IgD-negative memory B cell (primary cell): ENCODE measurements at regions not wholly inside any gene's neighbourhood (a gene's known extent, or its start where the extent isn't known, plus 50 kb on each side); places are given as distances from the start of the nearest gene placed in this dataset.

ENCODE experiments used
- H3K27ac Mint-ChIP-seq, 3 donors: one replicate each; pipeline ENCODE4 v1.8.0; 2020 to 2022; ENCODE audit warnings: mild to moderate bottlenecking in 3 of 3, mixed read lengths in 3 of 3, moderate library complexity in 1 of 3
- H3K27me3 Mint-ChIP-seq: one replicate; pipeline ENCODE4 v1.8.0; 2021; ENCODE audit warnings: mixed read lengths
- H3K36me3 Mint-ChIP-seq: one replicate; pipeline ENCODE4 v1.8.0; 2020; ENCODE audit warnings: mild to moderate bottlenecking, mixed read lengths
- H3K4me1 Mint-ChIP-seq, 3 donors: one replicate each; pipeline ENCODE4 v1.8.0; 2020 to 2022; ENCODE audit warnings: mixed read lengths in 3 of 3, mild to moderate bottlenecking in 1 of 3
- H3K4me3 Mint-ChIP-seq, 4 donors: one replicate each; pipeline ENCODE4 v1.8.0; 2020 to 2022; ENCODE audit warnings: mild to moderate bottlenecking in 4 of 4, mixed read lengths in 4 of 4, moderate library complexity in 3 of 4
- H3K9me3 Mint-ChIP-seq, 3 donors: one replicate each; pipeline ENCODE4 v1.8.0; 2020 to 2021; ENCODE audit warnings: mixed read lengths in 3 of 3, mild to moderate bottlenecking in 1 of 3

GRCh38 chr6:142696123-142697000 is 248.6 kb downstream of the HIVEP2 start:
- no peaks in the 10 kb centered on the region for H3K9me3 Mint-ChIP-seq
- no peaks in the 10 kb centered on the region for H3K27me3 Mint-ChIP-seq
- H3K4me1 Mint-ChIP-seq = peaks cover 16 to 19% (median 18%) of the 10 kb centered on the region in 3 donors
- H3K4me3 Mint-ChIP-seq = no peak overlapping the region
- no peaks in the 10 kb centered on the region for H3K36me3 Mint-ChIP-seq
- no peak overlapping the region for H3K27ac Mint-ChIP-seq

- Mint-ChIP-seq H3K27ac (peak overlapping the region in 1 of 3 donors; percentile 63), H3K4me1 (peaks cover 16 to 19% (median 18%) of the 10 kb centered on the region in 3 donors), H3K4me3 (no peak overlapping the region), H3K27me3 (no peaks in the 10 kb centered on the region), H3K9me3 (no peaks in the 10 kb centered on the region), H3K36me3 (no peaks in the 10 kb centered on the region)
These were observed 248.0 kb downstream of the HIVEP2 start for GRCh38 chr6:142697001-142697335.

- H3K36me3 Mint-ChIP-seq = no peaks in the 10 kb centered on the region
- H3K27me3 Mint-ChIP-seq = no peaks in the 10 kb centered on the region
- peaks cover 21 to 22% (median 22%) of the 10 kb centered on the region in 3 donors for H3K4me1 Mint-ChIP-seq
- no peaks in the 10 kb centered on the region for H3K9me3 Mint-ChIP-seq
- H3K27ac Mint-ChIP-seq = peak overlapping the region in 1 of 3 donors; percentile 63
- no peak overlapping the region for H3K4me3 Mint-ChIP-seq
These were observed 247.1 kb downstream of the HIVEP2 start for GRCh38 chr6:142697922-142698321.

GRCh38 chr6:142698751-142699150 is 246.2 kb downstream of the HIVEP2 start:
- H3K4me3 Mint-ChIP-seq = no peak overlapping the region
- H3K36me3 Mint-ChIP-seq = no peaks in the 10 kb centered on the region
- no peak overlapping the region for H3K27ac Mint-ChIP-seq
- H3K27me3 Mint-ChIP-seq = no peaks in the 10 kb centered on the region
- no peaks in the 10 kb centered on the region for H3K9me3 Mint-ChIP-seq
- H3K4me1 Mint-ChIP-seq = peaks cover 18 to 24% (median 23%) of the 10 kb centered on the region in 3 donors

GRCh38 chr6:142699391-142699790 is 245.6 kb downstream of the HIVEP2 start:
- peaks cover 18 to 26% (median 24%) of the 10 kb centered on the region in 3 donors for H3K4me1 Mint-ChIP-seq
- H3K36me3 Mint-ChIP-seq = no peaks in the 10 kb centered on the region
- no peak overlapping the region for H3K27ac Mint-ChIP-seq
- H3K27me3 Mint-ChIP-seq = no peaks in the 10 kb centered on the region
- no peaks in the 10 kb centered on the region for H3K9me3 Mint-ChIP-seq
- no peak overlapping the region for H3K4me3 Mint-ChIP-seq

GRCh38 chr6:142700032-142700431 is 244.9 kb downstream of the HIVEP2 start:
- Mint-ChIP-seq H3K4me1 (peaks cover 19 to 26% (median 24%) of the 10 kb centered on the region in 3 donors), H3K27ac (no peak overlapping the region), H3K9me3 (no peaks in the 10 kb centered on the region), H3K36me3 (no peaks in the 10 kb centered on the region), H3K27me3 (no peaks in the 10 kb centered on the region), H3K4me3 (peak overlapping the region in 1 of 4 donors; percentile 25)

GRCh38 chr6:142700671-142701312 is 244.2 kb downstream of the HIVEP2 start:
- Mint-ChIP-seq H3K36me3 (no peaks in the 10 kb centered on the region), H3K9me3 (no peaks in the 10 kb centered on the region), H3K4me1 (peaks cover 24 to 30% (median 28%) of the 10 kb centered on the region in 3 donors), H3K4me3 (no peak overlapping the region), H3K27me3 (no peaks in the 10 kb centered on the region), H3K27ac (no peak overlapping the region)
